ENCODE measurements at regions not wholly inside any gene's neighbourhood (a gene's known extent, or its start where the extent isn't known, plus 50 kb on each side); places are given as distances from the start of the nearest gene placed in this dataset.

GRCh38 chr3:132843851-132844553, 121.8 kb upstream of the NPHP3 start:
- no peaks in the 10 kb centered on the region for H3K27me3 ChIP-seq
- no peak for TF ChIP-seq CTCF (IDR thresholded peaks at IDR 0.05; ENCODE audit: poor library complexity)
- TF ChIP-seq EZH2 (IDR thresholded peaks at IDR 0.05; ENCODE audit: borderline replicate concordance): no peak
- TF ChIP-seq EZH2phosphoT487 (IDR thresholded peaks at IDR 0.05; ENCODE audit: low read depth, severe bottlenecking, unreplicated experiment): no peak
- DNase-seq (ENCODE audit: low spot score): no peak
- no peak overlapping the region for H2AFZ ChIP-seq
- 71% methylated on average over 4 of the region's 4 CpGs for WGBS (ENCODE audit: low lambda C conversion rate, missing lambda C conversion rate)
- no peaks in the 10 kb centered on the region for H3K9me2 ChIP-seq (replicated peaks; ENCODE audit: insufficient read depth)
- H3K9me3 ChIP-seq (ENCODE audit: low read depth): no peaks in the 10 kb centered on the region
- H3K79me2 ChIP-seq: no peaks in the 10 kb centered on the region
- no peak overlapping the region for H3K4me3 ChIP-seq
- H3K27ac ChIP-seq: no peak overlapping the region
- no peaks in the 10 kb centered on the region for H3K36me3 ChIP-seq (replicated peaks; ENCODE audit: insufficient read depth, low read depth)
- H4K20me1 ChIP-seq (ENCODE audit: insufficient read depth, poor library complexity, severe bottlenecking): no peaks in the 10 kb centered on the region
- H3K4me2 ChIP-seq: no peak overlapping the region
- H3K4me1 ChIP-seq (ENCODE audit: insufficient read depth): no peaks in the 10 kb centered on the region

GRCh38 chr3:132843349-132843748, 121.1 kb upstream of the NPHP3 start:
- no peak overlapping the region for H2AFZ ChIP-seq
- no peaks in the 10 kb centered on the region for H3K9me2 ChIP-seq (replicated peaks; ENCODE audit: insufficient read depth)
- H3K36me3 ChIP-seq (replicated peaks; ENCODE audit: insufficient read depth, low read depth): no peaks in the 10 kb centered on the region
- WGBS (ENCODE audit: low lambda C conversion rate, missing lambda C conversion rate): 69% methylated on average over 3 of the region's 3 CpGs
- no peaks in the 10 kb centered on the region for H3K9me3 ChIP-seq (ENCODE audit: low read depth)
- H3K79me2 ChIP-seq: no peaks in the 10 kb centered on the region
- H3K27me3 ChIP-seq: no peaks in the 10 kb centered on the region
- H3K4me2 ChIP-seq: no peak overlapping the region
- H3K27ac ChIP-seq: no peak overlapping the region
- DNase-seq (ENCODE audit: low spot score): no peak
- H4K20me1 ChIP-seq (ENCODE audit: insufficient read depth, poor library complexity, severe bottlenecking): no peaks in the 10 kb centered on the region
- no peak overlapping the region for H3K4me3 ChIP-seq
- TF ChIP-seq CTCF (IDR thresholded peaks at IDR 0.05; ENCODE audit: poor library complexity) (no peak), EZH2phosphoT487 (IDR thresholded peaks at IDR 0.05; ENCODE audit: low read depth, severe bottlenecking, unreplicated experiment) (no peak), EZH2 (IDR thresholded peaks at IDR 0.05; ENCODE audit: borderline replicate concordance) (no peak)
- H3K4me1 ChIP-seq (ENCODE audit: insufficient read depth): no peaks in the 10 kb centered on the region

GRCh38 chr3:132841621-132842020, 119.4 kb upstream of the NPHP3 start:
- H3K4me3 ChIP-seq: no peak overlapping the region
- no peaks in the 10 kb centered on the region for H3K79me2 ChIP-seq
- TF ChIP-seq EZH2 (IDR thresholded peaks at IDR 0.05; ENCODE audit: borderline replicate concordance): no peak
- TF ChIP-seq CTCF (IDR thresholded peaks at IDR 0.05; ENCODE audit: poor library complexity): no peak
- no peak for TF ChIP-seq EZH2phosphoT487 (IDR thresholded peaks at IDR 0.05; ENCODE audit: low read depth, severe bottlenecking, unreplicated experiment)
- no peaks in the 10 kb centered on the region for H3K36me3 ChIP-seq (replicated peaks; ENCODE audit: insufficient read depth, low read depth)
- H3K27me3 ChIP-seq: no peaks in the 10 kb centered on the region
- H3K4me1 ChIP-seq (ENCODE audit: insufficient read depth): no peaks in the 10 kb centered on the region
- H3K4me2 ChIP-seq: no peak overlapping the region
- no peak overlapping the region for H2AFZ ChIP-seq
- 71% methylated on average over 2 of the region's 2 CpGs for WGBS (ENCODE audit: low lambda C conversion rate, missing lambda C conversion rate)
- no peak overlapping the region for H3K27ac ChIP-seq
- H3K9me2 ChIP-seq (replicated peaks; ENCODE audit: insufficient read depth): no peaks in the 10 kb centered on the region
- no peaks in the 10 kb centered on the region for H4K20me1 ChIP-seq (ENCODE audit: insufficient read depth, poor library complexity, severe bottlenecking)
- no peaks in the 10 kb centered on the region for H3K9me3 ChIP-seq (ENCODE audit: low read depth)
- DNase-seq (ENCODE audit: low spot score): no peak

Measured in hepatocyte (in vitro differentiated cells).